A549 (cell line): ENCODE measurements at regions not wholly inside any gene's neighbourhood (a gene's known extent, or its start where the extent isn't known, plus 50 kb on each side); places are given as distances from the start of the nearest gene placed in this dataset.

Source experiments
- CHD2 ChIP-seq: fragments of 150-350 bp; IDR thresholded peaks from 2 replicates; pipeline ENCODE4 v1.6.1; 2014; ENCODE audit warnings: low read length; ENCODE audit not compliant: partially characterized antibody
- KDM1A ChIP-seq: fragments of 200-600 bp; sonication (generic); IDR thresholded peaks from 2 replicates; pipeline ENCODE4 v1.6.1; 2016; ENCODE audit warnings: low read depth, mild to moderate bottlenecking
- POLR2A ChIP-seq: IDR thresholded peaks from 2 replicates; pipeline ENCODE4 v1.6.1; 2012; ENCODE audit warnings: mild to moderate bottlenecking, low read length
- RFX5 ChIP-seq: fragments of 450-650 bp; IDR thresholded peaks from 2 replicates; pipeline ENCODE4 v1.7.1; 2014; ENCODE audit warnings: antibody characterized with exemption, mild to moderate bottlenecking, moderate library complexity
- ZFP36 ChIP-seq: fragments of 450-650 bp; IDR thresholded peaks from 2 replicates; pipeline ENCODE4 v1.6.1; 2014; ENCODE audit warnings: borderline replicate concordance; ENCODE audit not compliant: partially characterized antibody
- TF ChIP-seq, protein P1 (sequence below): fragments of >200 bp; sonication (Bioruptor Twin); formaldehyde crosslinking; IDR thresholded peaks from 3 replicates; pipeline ENCODE4 v1.5.1; 2016
- TF ChIP-seq, protein P2 (sequence below): fragments of 450-650 bp; IDR thresholded peaks from 2 replicates; pipeline ENCODE4 v1.6.1; 2014; ENCODE audit warnings: antibody characterized with exemption
- TF ChIP-seq, protein P3 (sequence below): fragments of 250-450 bp; sonication (Bioruptor Pico); IDR thresholded peaks from 2 replicates; pipeline ENCODE4 v1.5.0; 2021; ENCODE audit warnings: mild to moderate bottlenecking, moderate library complexity, borderline replicate concordance

DNA sequence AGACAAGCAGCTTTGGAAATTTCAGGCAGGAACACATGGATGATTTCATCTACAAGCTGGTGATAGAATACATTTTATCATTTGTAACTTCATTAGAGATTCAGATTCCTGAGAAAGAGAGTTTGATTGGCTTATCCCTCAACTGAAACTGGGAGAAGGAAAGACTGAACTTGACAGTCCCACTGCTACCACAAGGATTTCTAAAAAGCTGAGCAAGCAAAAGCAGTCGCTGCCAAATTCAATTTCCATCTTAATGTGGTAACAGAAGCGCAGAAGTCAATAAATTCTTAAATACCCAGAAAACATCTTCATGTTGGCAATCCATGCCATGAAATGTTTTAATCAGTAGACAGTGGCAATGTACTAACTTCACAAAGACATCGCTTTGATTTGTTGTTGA lies 172.1 kb upstream of the DACH1 start:
- TF ChIP-seq, protein P1, sequence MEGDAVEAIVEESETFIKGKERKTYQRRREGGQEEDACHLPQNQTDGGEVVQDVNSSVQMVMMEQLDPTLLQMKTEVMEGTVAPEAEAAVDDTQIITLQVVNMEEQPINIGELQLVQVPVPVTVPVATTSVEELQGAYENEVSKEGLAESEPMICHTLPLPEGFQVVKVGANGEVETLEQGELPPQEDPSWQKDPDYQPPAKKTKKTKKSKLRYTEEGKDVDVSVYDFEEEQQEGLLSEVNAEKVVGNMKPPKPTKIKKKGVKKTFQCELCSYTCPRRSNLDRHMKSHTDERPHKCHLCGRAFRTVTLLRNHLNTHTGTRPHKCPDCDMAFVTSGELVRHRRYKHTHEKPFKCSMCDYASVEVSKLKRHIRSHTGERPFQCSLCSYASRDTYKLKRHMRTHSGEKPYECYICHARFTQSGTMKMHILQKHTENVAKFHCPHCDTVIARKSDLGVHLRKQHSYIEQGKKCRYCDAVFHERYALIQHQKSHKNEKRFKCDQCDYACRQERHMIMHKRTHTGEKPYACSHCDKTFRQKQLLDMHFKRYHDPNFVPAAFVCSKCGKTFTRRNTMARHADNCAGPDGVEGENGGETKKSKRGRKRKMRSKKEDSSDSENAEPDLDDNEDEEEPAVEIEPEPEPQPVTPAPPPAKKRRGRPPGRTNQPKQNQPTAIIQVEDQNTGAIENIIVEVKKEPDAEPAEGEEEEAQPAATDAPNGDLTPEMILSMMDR, result no peak
- TF ChIP-seq CHD2 (no peak), KDM1A (no peak), ZFP36 (no peak), POLR2A (no peak), RFX5 (no peak)
- TF ChIP-seq, protein P2, sequence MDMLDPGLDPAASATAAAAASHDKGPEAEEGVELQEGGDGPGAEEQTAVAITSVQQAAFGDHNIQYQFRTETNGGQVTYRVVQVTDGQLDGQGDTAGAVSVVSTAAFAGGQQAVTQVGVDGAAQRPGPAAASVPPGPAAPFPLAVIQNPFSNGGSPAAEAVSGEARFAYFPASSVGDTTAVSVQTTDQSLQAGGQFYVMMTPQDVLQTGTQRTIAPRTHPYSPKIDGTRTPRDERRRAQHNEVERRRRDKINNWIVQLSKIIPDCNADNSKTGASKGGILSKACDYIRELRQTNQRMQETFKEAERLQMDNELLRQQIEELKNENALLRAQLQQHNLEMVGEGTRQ, result no peak
- TF ChIP-seq, protein P3, sequence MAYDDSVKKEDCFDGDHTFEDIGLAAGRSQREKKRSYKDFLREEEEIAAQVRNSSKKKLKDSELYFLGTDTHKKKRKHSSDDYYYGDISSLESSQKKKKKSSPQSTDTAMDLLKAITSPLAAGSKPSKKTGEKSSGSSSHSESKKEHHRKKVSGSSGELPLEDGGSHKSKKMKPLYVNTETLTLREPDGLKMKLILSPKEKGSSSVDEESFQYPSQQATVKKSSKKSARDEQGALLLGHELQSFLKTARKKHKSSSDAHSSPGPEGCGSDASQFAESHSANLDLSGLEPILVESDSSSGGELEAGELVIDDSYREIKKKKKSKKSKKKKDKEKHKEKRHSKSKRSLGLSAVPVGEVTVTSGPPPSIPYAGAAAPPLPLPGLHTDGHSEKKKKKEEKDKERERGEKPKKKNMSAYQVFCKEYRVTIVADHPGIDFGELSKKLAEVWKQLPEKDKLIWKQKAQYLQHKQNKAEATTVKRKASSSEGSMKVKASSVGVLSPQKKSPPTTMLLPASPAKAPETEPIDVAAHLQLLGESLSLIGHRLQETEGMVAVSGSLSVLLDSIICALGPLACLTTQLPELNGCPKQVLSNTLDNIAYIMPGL (CRISPR knock-in tag), result no peak
